ENCODE measurements at regions not wholly inside any gene's neighbourhood (a gene's known extent, or its start where the extent isn't known, plus 50 kb on each side); places are given as distances from the start of the nearest gene placed in this dataset.
A peak's percentile ranks its signal among the peaks of the same experiment; 100 is the strongest.

- Mint-ChIP-seq H3K4me1 (peaks cover 33% of the 10 kb centered on the region), H3K27me3 (ENCODE audit: low read depth) (no peaks in the 10 kb centered on the region), H3K4me3 (no peak overlapping the region), H3K9me3 (no peaks in the 10 kb centered on the region), H3K27ac (no peak overlapping the region), H3K36me3 (no peaks in the 10 kb centered on the region)
- 0 out of 2 replicates have a peak, but pooled peaks have one; percentile 30 for TF ChIP-seq CTCF (IDR thresholded peaks at IDR 0.05)
- no peak for TF ChIP-seq CREB1 (CRISPR knock-in tag; IDR thresholded peaks at IDR 0.05)
- no peak for TF ChIP-seq ZNF416 (CRISPR knock-in tag; IDR thresholded peaks at IDR 0.05)
- DNase-seq (ENCODE audit: low spot score) (no peak), ATAC-seq (no peak)
- POLR2A ChIA-PET, result interaction anchor here (0.5 kb wide), 1 partner anchor 153 kb away, joined by 3 read pairs; no protein-coding TSS in a partner anchor
- CTCF ChIA-PET, result interaction anchor here (0.6 to 1.0 kb wide), 5 partner anchors 12 to 1280 kb away, joined by 3 to 4 read pairs (median 3); no protein-coding TSS in a partner anchor
Observed at GRCh38 chr13:85261757-85262346, 537.4 kb downstream of the SLITRK6 start.

- no peaks in the 10 kb centered on the region for H3K36me3 Mint-ChIP-seq
- H3K4me3 Mint-ChIP-seq, result no peak overlapping the region
- no peak for ATAC-seq
- no peaks in the 10 kb centered on the region for H3K27me3 Mint-ChIP-seq (ENCODE audit: low read depth)
- peaks cover 25% of the 10 kb centered on the region for H3K4me1 Mint-ChIP-seq
- no peak overlapping the region; the same call in 1 of the 2 replicates for H3K27ac Mint-ChIP-seq
- no peak for DNase-seq (ENCODE audit: low spot score)
- POLR2A ChIA-PET, result no interaction called here
- H3K9me3 Mint-ChIP-seq, result no peaks in the 10 kb centered on the region
- CTCF ChIA-PET, result no interaction called here
- TF ChIP-seq FOXJ3 (CRISPR knock-in tag; IDR thresholded peaks at IDR 0.05; ENCODE audit: borderline replicate concordance), result no peak
- TF ChIP-seq PREB (CRISPR knock-in tag; IDR thresholded peaks at IDR 0.05; ENCODE audit: borderline replicate concordance), result no peak
- no peak for TF ChIP-seq ZNF512 (CRISPR knock-in tag; IDR thresholded peaks at IDR 0.05; ENCODE audit: borderline replicate concordance)
- TF ChIP-seq MAX (CRISPR knock-in tag; IDR thresholded peaks at IDR 0.05), result no peak
- TF ChIP-seq AFF4 (CRISPR knock-in tag; IDR thresholded peaks at IDR 0.05; ENCODE audit: borderline replicate concordance), result no peak
- TF ChIP-seq ZNF396 (CRISPR knock-in tag; IDR thresholded peaks at IDR 0.05; ENCODE audit: borderline replicate concordance), result no peak
- no peak for TF ChIP-seq NR2C2 (CRISPR knock-in tag; IDR thresholded peaks at IDR 0.05)
- TF ChIP-seq ERG (CRISPR knock-in tag; IDR thresholded peaks at IDR 0.05), result no peak
- no peak for TF ChIP-seq ZNF425 (CRISPR knock-in tag; conservative IDR thresholded peaks at IDR 0.05)
- no peak for TF ChIP-seq TP53 (CRISPR knock-in tag; IDR thresholded peaks at IDR 0.05)
- no peak for TF ChIP-seq RORB (CRISPR knock-in tag; IDR thresholded peaks at IDR 0.05)
- TF ChIP-seq JUN (CRISPR knock-in tag; IDR thresholded peaks at IDR 0.05), result no peak
- no peak for TF ChIP-seq STAT6 (CRISPR knock-in tag; conservative IDR thresholded peaks at IDR 0.05; ENCODE audit: low read depth)
- TF ChIP-seq ZNF671 (CRISPR knock-in tag; IDR thresholded peaks at IDR 0.05), result no peak
Observed at GRCh38 chr13:85260896-85261295, 538.3 kb downstream of the SLITRK6 start.
